ENCODE measurements at regions not wholly inside any gene's neighbourhood (a gene's known extent, or its start where the extent isn't known, plus 50 kb on each side); places are given as distances from the start of the nearest gene placed in this dataset.

GRCh38 chr18:46212398-46212797 is 108.2 kb downstream of the HAUS1 start:
- DNase-seq (ENCODE audit: low read depth) = no peak
- no peak overlapping the region for H3K4me3 ChIP-seq (ENCODE audit: low read depth, low read length)
- no peaks in the 10 kb centered on the region for H3K36me3 ChIP-seq (ENCODE audit: control insufficient read depth, insufficient read depth, low read length)
- TF ChIP-seq, protein P1, sequence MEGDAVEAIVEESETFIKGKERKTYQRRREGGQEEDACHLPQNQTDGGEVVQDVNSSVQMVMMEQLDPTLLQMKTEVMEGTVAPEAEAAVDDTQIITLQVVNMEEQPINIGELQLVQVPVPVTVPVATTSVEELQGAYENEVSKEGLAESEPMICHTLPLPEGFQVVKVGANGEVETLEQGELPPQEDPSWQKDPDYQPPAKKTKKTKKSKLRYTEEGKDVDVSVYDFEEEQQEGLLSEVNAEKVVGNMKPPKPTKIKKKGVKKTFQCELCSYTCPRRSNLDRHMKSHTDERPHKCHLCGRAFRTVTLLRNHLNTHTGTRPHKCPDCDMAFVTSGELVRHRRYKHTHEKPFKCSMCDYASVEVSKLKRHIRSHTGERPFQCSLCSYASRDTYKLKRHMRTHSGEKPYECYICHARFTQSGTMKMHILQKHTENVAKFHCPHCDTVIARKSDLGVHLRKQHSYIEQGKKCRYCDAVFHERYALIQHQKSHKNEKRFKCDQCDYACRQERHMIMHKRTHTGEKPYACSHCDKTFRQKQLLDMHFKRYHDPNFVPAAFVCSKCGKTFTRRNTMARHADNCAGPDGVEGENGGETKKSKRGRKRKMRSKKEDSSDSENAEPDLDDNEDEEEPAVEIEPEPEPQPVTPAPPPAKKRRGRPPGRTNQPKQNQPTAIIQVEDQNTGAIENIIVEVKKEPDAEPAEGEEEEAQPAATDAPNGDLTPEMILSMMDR (IDR thresholded peaks at IDR 0.05; ENCODE audit: insufficient read depth, low read length, poor library complexity, severe bottlenecking) = no peak
- no peaks in the 10 kb centered on the region for H3K27me3 ChIP-seq (ENCODE audit: control insufficient read depth, insufficient read depth, low read length)

DNA sequence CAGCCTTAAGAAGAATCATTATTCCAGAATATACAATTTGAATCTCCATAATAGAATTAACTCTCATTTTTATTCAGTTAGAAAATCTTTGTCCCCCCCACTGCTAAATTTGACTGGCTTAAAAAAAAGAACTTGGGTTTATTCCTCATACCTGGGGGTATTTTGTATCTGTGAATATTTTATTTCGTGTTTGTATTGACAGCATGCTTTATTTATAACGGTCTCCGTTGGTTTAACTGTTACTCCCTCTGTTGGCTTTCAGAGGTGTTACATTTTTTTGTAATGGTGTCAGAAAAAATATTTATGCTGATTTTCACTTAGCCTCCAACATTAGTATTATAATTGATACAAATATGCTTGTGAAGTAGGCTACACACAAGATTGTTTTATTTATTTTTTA is 109.1 kb downstream of the HAUS1 start:
- TF ChIP-seq, protein P1 (IDR thresholded peaks at IDR 0.05; ENCODE audit: insufficient read depth, low read length, poor library complexity, severe bottlenecking) = peak; percentile 40
- Histone ChIP-seq H3K36me3 (ENCODE audit: control insufficient read depth, insufficient read depth, low read length) (no peaks in the 10 kb centered on the region), H3K27me3 (ENCODE audit: control insufficient read depth, insufficient read depth, low read length) (no peaks in the 10 kb centered on the region), H3K4me3 (ENCODE audit: low read depth, low read length) (no peak overlapping the region)
- DNase-seq (ENCODE audit: low read depth) = no peak

GRCh38 chr18:46214435-46214834 is 110.2 kb downstream of the HAUS1 start:
- no peaks in the 10 kb centered on the region for H3K27me3 ChIP-seq (ENCODE audit: control insufficient read depth, insufficient read depth, low read length)
- TF ChIP-seq, protein P1 (IDR thresholded peaks at IDR 0.05; ENCODE audit: insufficient read depth, low read length, poor library complexity, severe bottlenecking) = no peak
- no peaks in the 10 kb centered on the region for H3K36me3 ChIP-seq (ENCODE audit: control insufficient read depth, insufficient read depth, low read length)
- H3K4me3 ChIP-seq (ENCODE audit: low read depth, low read length) = no peak overlapping the region
- DNase-seq (ENCODE audit: low read depth) = no peak

DNA sequence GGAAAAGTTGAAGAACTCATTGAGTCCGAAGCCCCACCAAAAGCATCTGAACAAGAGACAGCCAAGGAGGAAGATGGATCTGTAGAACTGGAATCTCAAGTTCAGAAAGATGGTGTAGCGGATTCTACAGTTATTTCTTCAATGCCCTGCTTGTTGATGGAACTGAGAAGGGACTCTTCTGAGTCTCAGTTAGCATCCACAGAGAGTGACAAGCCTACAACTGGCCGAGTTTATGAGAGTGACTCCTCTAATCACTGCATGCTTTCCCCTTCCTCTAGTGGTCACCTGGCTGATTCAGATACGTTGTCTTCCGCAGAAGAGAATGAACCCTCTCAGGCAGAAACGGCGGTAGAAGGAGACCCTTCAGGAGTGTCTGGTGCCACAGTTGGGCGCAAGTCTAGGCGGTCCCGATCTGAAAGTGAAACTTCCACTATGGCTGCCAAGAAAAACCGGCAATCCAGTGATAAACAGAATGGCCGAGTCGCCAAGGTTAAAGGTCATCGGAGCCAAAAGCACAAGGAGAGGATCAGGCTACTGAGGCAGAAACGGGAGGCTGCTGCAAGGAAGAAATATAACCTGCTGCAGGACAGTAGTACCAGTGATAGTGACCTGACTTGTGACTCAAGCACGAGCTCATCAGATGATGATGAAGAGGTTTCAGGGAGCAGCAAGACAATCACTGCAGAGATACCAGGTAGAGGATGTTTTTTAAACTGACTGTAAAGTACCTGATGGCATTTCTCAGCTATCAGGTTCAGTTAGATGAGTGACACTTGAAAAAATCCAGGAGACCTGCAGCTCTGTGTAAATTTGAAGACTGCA is 111.9 kb downstream of the HAUS1 start:
- TF ChIP-seq, protein P1 (IDR thresholded peaks at IDR 0.05; ENCODE audit: insufficient read depth, low read length, poor library complexity, severe bottlenecking) = no peak
- Histone ChIP-seq H3K27me3 (ENCODE audit: control insufficient read depth, insufficient read depth, low read length) (no peaks in the 10 kb centered on the region), H3K36me3 (ENCODE audit: control insufficient read depth, insufficient read depth, low read length) (no peaks in the 10 kb centered on the region), H3K4me3 (ENCODE audit: low read depth, low read length) (no peak overlapping the region)
- DNase-seq (ENCODE audit: low read depth) = no peak

GRCh38 chr18:46220116-46220515 is 115.9 kb downstream of the HAUS1 start:
- Histone ChIP-seq H3K4me3 (ENCODE audit: low read depth, low read length) (no peak overlapping the region), H3K27me3 (ENCODE audit: control insufficient read depth, insufficient read depth, low read length) (no peaks in the 10 kb centered on the region), H3K36me3 (ENCODE audit: control insufficient read depth, insufficient read depth, low read length) (no peaks in the 10 kb centered on the region)
- DNase-seq (ENCODE audit: low read depth) = peak; percentile 43
- TF ChIP-seq, protein P1 (IDR thresholded peaks at IDR 0.05; ENCODE audit: insufficient read depth, low read length, poor library complexity, severe bottlenecking) = no peak

- DNase-seq (ENCODE audit: low read depth) = no peak
- no peaks in the 10 kb centered on the region for H3K27me3 ChIP-seq (ENCODE audit: control insufficient read depth, insufficient read depth, low read length)
- H3K36me3 ChIP-seq (ENCODE audit: control insufficient read depth, insufficient read depth, low read length) = no peaks in the 10 kb centered on the region
Measured at GRCh38 chr18:46222093-46222492, 117.9 kb downstream of the HAUS1 start.

More at GRCh38 chr18:46222093-46222492, 117.9 kb downstream of the HAUS1 start:
- TF ChIP-seq, protein P1 (IDR thresholded peaks at IDR 0.05; ENCODE audit: insufficient read depth, low read length, poor library complexity, severe bottlenecking) = no peak
- H3K4me3 ChIP-seq (ENCODE audit: low read depth, low read length) = no peak overlapping the region
